SK-N-SH treated with all-trans-retinoic acid at 6 μM for 48 hours (cell line): ENCODE measurements at regions not wholly inside any gene's neighbourhood (a gene's known extent, or its start where the extent isn't known, plus 50 kb on each side); places are given as distances from the start of the nearest gene placed in this dataset.
"Not testable (repeated sequence)": the region's sequence is repeated elsewhere in the genome, so short reads cannot be mapped to it uniquely, and the experiment has no call there.

Source experiments
- ATAC-seq: fragments of 200-7000 bp; cut with Tn5 transposase; 3 replicates; pipeline ENCODE4 v1.9.1; 2020; ENCODE audit warnings: mild to moderate bottlenecking, moderate library complexity
- ARNTL ChIP-seq: fragments of 450-650 bp; formaldehyde crosslinking; IDR thresholded peaks from 2 replicates; pipeline ENCODE4 v1.5.0; 2020; ENCODE audit warnings: low read depth, mild to moderate bottlenecking, moderate library complexity, borderline replicate concordance
- BACH2 ChIP-seq: fragments of 250-450 bp; sonication (Bioruptor Pico); IDR thresholded peaks from 2 replicates; pipeline ENCODE4 v1.9.0; 2021; ENCODE audit warnings: mild to moderate bottlenecking, borderline replicate concordance
- CREB5 ChIP-seq: fragments of 250-450 bp; sonication (Bioruptor Pico); IDR thresholded peaks from 2 replicates; pipeline ENCODE4 v1.5.1; 2020; ENCODE audit warnings: low read depth, mild to moderate bottlenecking, moderate library complexity
- CSDC2 ChIP-seq: fragments of 250-450 bp; sonication (Bioruptor Pico); IDR thresholded peaks from 2 replicates; pipeline ENCODE4 v1.5.0; 2020; ENCODE audit warnings: mild to moderate bottlenecking, moderate library complexity
- CSRNP3 ChIP-seq: fragments of 250-450 bp; sonication (Bioruptor Pico); IDR thresholded peaks from 2 replicates; pipeline ENCODE4 v1.5.1; 2021; ENCODE audit warnings: mild to moderate bottlenecking, moderate library complexity
- ESRRG ChIP-seq: fragments of 250-450 bp; sonication (Bioruptor Pico); IDR thresholded peaks from 2 replicates; pipeline ENCODE4 v1.6.1; 2021; ENCODE audit warnings: mild to moderate bottlenecking
- ISL1 ChIP-seq: fragments of 250-450 bp; sonication (Bioruptor Pico); IDR thresholded peaks from 2 replicates; pipeline ENCODE4 v2.1.2; 2022; ENCODE audit warnings: mild to moderate bottlenecking, moderate library complexity
- OSR1 ChIP-seq: fragments of 250-450 bp; sonication (Bioruptor Pico); IDR thresholded peaks from 2 replicates; pipeline ENCODE4 v1.8.0; 2022; ENCODE audit warnings: moderate library complexity, mild to moderate bottlenecking, inconsistent platforms
- PATZ1 ChIP-seq: fragments of 250-450 bp; sonication (Bioruptor Pico); IDR thresholded peaks from 2 replicates; pipeline ENCODE4 v1.8.0; 2020; ENCODE audit warnings: mild to moderate bottlenecking, moderate library complexity, borderline replicate concordance
- POU6F1 ChIP-seq: fragments of 250-450 bp; sonication (Bioruptor Pico); IDR thresholded peaks from 2 replicates; pipeline ENCODE4 v1.8.0; 2021; ENCODE audit warnings: low read depth, mild to moderate bottlenecking, moderate library complexity, borderline replicate concordance
- PPARA ChIP-seq: fragments of 250-450 bp; sonication (Bioruptor Pico); IDR thresholded peaks from 2 replicates; pipeline ENCODE4 v1.5.0; 2020; ENCODE audit warnings: mild to moderate bottlenecking, borderline replicate concordance
- TOX ChIP-seq: fragments of 250-450 bp; sonication (Bioruptor Pico); IDR thresholded peaks from 2 replicates; pipeline ENCODE4 v1.8.0; 2021; ENCODE audit warnings: mild to moderate bottlenecking, moderate library complexity, borderline replicate concordance
- TSHZ2 ChIP-seq: fragments of 250-450 bp; sonication (Bioruptor Pico); IDR thresholded peaks from 2 replicates; pipeline ENCODE4 v1.5.0; 2020; ENCODE audit warnings: mild to moderate bottlenecking, moderate library complexity
- ZFP3 ChIP-seq: fragments of 250-450 bp; sonication (Bioruptor Pico); IDR thresholded peaks from 2 replicates; pipeline ENCODE4 v1.5.0; 2020; ENCODE audit warnings: mild to moderate bottlenecking, moderate library complexity
- ZFP30 ChIP-seq: fragments of 450-650 bp; formaldehyde crosslinking; IDR thresholded peaks from 2 replicates; pipeline ENCODE4 v1.5.0; 2022; ENCODE audit warnings: mild to moderate bottlenecking, moderate library complexity
- ZNF70 ChIP-seq: fragments of 450-650 bp; formaldehyde crosslinking; IDR thresholded peaks from 2 replicates; pipeline ENCODE4 v1.5.0; 2020; ENCODE audit warnings: mild to moderate bottlenecking, moderate library complexity

GRCh38 chr13:105678072-105678471, 857.4 kb downstream of the EFNB2 start:
- no peak for TF ChIP-seq POU6F1 (CRISPR knock-in tag)
- no peak for TF ChIP-seq ISL1
- TF ChIP-seq CSDC2: no peak
- no peak for TF ChIP-seq PATZ1
- TF ChIP-seq TOX (CRISPR knock-in tag): no peak
- no peak for TF ChIP-seq ARNTL (CRISPR knock-in tag)
- no peak for TF ChIP-seq CREB5 (CRISPR knock-in tag)
- TF ChIP-seq ESRRG (CRISPR knock-in tag): no peak
- no peak for ATAC-seq

GRCh38 chr13:105672881-105673280, 862.6 kb downstream of the EFNB2 start:
- TF ChIP-seq POU6F1 (CRISPR knock-in tag): no peak
- TF ChIP-seq PPARA: no peak
- no peak for TF ChIP-seq PATZ1
- TF ChIP-seq ZFP3 (CRISPR knock-in tag): no peak
- ATAC-seq: no peak

- not testable (repeated sequence) for ATAC-seq
These were observed 864.3 kb downstream of the EFNB2 start for GRCh38 chr13:105671131-105671530.

- no peak for TF ChIP-seq TOX (CRISPR knock-in tag)
- TF ChIP-seq ZNF70: no peak
- no peak for TF ChIP-seq ISL1
- TF ChIP-seq OSR1 (CRISPR knock-in tag): no peak
- no peak for TF ChIP-seq BACH2 (CRISPR knock-in tag)
- no peak for TF ChIP-seq CSRNP3 (CRISPR knock-in tag)
- TF ChIP-seq PPARA: no peak
- no peak for TF ChIP-seq CSDC2
- no peak for TF ChIP-seq ZFP30 (CRISPR knock-in tag)
- TF ChIP-seq TSHZ2: no peak
- TF ChIP-seq ESRRG (CRISPR knock-in tag): no peak
- ATAC-seq: no peak
These were observed 865.1 kb downstream of the EFNB2 start for GRCh38 chr13:105670179-105670990.
